HL-60 (cell line): ENCODE measurements at regions not wholly inside any gene's neighbourhood (a gene's known extent, or its start where the extent isn't known, plus 50 kb on each side); places are given as distances from the start of the nearest gene placed in this dataset.

ENCODE experiments used
- DNase-seq, 2 experiments: peaks; one replicate each; pipeline ENCODE4 v3.0.0-alpha.2; 2010 to 2020; ENCODE audit warnings: low read depth in 1 of 2, low spot score in 1 of 2
- H3K27ac ChIP-seq: fragments of 250-450 bp; sonication (Bioruptor Pico); replicated peaks from 2 replicates; pipeline ENCODE4 v1.5.1; 2020; ENCODE audit warnings: mild to moderate bottlenecking, moderate library complexity
- H3K27me3 ChIP-seq: fragments of 250-450 bp; sonication (Bioruptor Pico); 2 replicates; pipeline ENCODE4 v1.5.1; 2021; ENCODE audit warnings: mild to moderate bottlenecking, moderate library complexity; ENCODE audit not compliant: insufficient read depth, poor library complexity, severe bottlenecking
- H3K4me3 ChIP-seq: replicated peaks from 2 replicates; pipeline ENCODE4 v1.5.1; 2011; ENCODE audit warnings: mild to moderate bottlenecking, control low read depth, low read length; ENCODE audit not compliant: insufficient read depth
- GABPA ChIP-seq: IDR thresholded peaks from 2 replicates; pipeline ENCODE4 v1.6.1; 2012; ENCODE audit warnings: low read depth
- POLR2AphosphoS5 ChIP-seq: IDR thresholded peaks from 2 replicates; pipeline ENCODE4 v1.6.1; 2012; ENCODE audit warnings: low read depth
- SPI1 ChIP-seq: IDR thresholded peaks from 2 replicates; pipeline ENCODE4 v1.6.1; 2012; ENCODE audit warnings: low read depth, mild to moderate bottlenecking, borderline replicate concordance
- TF ChIP-seq, protein P1 (sequence below): IDR thresholded peaks from 2 replicates; pipeline ENCODE4 v1.6.1; 2012; ENCODE audit warnings: low read depth; ENCODE audit not compliant: insufficient replicate concordance
- TF ChIP-seq, protein P2 (sequence below): IDR thresholded peaks from one replicate; pipeline ENCODE4 v1.5.1; 2011; ENCODE audit warnings: low read length, control low read depth, inconsistent platforms; ENCODE audit not compliant: insufficient read depth

DNA sequence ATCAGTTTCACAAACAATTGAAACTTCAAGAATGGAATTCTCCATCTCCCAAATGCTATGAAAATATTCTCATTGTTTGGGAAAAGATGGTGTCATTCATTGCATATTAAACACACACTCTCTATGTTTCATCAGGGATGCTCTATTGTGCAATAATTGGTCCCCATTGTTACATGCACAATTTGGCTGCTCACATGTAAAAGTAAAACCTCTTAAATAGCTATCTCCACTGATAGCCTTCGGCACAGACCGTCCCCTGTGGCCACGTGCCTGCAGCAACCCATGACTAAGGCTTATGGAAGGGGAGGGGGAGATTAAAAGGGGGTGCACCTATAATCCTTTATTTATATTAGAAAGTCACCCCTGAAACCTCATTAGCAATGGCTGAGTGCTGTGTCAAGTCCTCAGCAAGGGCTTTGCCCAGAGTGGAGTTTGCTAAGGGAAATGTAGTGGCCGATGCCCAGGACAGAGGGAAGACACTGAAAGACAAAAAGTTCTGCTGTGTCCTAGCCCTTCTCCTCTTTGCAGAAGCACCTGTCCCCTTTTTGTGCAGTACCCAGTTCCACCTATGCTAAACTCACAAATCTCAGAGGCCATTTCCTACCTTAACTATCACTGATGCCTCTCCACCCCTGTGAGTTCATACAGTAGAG, 309.6 kb upstream of the ESRRG start:
- TF ChIP-seq, protein P1, sequence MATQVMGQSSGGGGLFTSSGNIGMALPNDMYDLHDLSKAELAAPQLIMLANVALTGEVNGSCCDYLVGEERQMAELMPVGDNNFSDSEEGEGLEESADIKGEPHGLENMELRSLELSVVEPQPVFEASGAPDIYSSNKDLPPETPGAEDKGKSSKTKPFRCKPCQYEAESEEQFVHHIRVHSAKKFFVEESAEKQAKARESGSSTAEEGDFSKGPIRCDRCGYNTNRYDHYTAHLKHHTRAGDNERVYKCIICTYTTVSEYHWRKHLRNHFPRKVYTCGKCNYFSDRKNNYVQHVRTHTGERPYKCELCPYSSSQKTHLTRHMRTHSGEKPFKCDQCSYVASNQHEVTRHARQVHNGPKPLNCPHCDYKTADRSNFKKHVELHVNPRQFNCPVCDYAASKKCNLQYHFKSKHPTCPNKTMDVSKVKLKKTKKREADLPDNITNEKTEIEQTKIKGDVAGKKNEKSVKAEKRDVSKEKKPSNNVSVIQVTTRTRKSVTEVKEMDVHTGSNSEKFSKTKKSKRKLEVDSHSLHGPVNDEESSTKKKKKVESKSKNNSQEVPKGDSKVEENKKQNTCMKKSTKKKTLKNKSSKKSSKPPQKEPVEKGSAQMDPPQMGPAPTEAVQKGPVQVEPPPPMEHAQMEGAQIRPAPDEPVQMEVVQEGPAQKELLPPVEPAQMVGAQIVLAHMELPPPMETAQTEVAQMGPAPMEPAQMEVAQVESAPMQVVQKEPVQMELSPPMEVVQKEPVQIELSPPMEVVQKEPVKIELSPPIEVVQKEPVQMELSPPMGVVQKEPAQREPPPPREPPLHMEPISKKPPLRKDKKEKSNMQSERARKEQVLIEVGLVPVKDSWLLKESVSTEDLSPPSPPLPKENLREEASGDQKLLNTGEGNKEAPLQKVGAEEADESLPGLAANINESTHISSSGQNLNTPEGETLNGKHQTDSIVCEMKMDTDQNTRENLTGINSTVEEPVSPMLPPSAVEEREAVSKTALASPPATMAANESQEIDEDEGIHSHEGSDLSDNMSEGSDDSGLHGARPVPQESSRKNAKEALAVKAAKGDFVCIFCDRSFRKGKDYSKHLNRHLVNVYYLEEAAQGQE = no peak
- TF ChIP-seq, protein P2, sequence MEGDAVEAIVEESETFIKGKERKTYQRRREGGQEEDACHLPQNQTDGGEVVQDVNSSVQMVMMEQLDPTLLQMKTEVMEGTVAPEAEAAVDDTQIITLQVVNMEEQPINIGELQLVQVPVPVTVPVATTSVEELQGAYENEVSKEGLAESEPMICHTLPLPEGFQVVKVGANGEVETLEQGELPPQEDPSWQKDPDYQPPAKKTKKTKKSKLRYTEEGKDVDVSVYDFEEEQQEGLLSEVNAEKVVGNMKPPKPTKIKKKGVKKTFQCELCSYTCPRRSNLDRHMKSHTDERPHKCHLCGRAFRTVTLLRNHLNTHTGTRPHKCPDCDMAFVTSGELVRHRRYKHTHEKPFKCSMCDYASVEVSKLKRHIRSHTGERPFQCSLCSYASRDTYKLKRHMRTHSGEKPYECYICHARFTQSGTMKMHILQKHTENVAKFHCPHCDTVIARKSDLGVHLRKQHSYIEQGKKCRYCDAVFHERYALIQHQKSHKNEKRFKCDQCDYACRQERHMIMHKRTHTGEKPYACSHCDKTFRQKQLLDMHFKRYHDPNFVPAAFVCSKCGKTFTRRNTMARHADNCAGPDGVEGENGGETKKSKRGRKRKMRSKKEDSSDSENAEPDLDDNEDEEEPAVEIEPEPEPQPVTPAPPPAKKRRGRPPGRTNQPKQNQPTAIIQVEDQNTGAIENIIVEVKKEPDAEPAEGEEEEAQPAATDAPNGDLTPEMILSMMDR = no peak
- no peak for TF ChIP-seq POLR2AphosphoS5
- TF ChIP-seq SPI1 = no peak
- no peak for TF ChIP-seq GABPA

DNA sequence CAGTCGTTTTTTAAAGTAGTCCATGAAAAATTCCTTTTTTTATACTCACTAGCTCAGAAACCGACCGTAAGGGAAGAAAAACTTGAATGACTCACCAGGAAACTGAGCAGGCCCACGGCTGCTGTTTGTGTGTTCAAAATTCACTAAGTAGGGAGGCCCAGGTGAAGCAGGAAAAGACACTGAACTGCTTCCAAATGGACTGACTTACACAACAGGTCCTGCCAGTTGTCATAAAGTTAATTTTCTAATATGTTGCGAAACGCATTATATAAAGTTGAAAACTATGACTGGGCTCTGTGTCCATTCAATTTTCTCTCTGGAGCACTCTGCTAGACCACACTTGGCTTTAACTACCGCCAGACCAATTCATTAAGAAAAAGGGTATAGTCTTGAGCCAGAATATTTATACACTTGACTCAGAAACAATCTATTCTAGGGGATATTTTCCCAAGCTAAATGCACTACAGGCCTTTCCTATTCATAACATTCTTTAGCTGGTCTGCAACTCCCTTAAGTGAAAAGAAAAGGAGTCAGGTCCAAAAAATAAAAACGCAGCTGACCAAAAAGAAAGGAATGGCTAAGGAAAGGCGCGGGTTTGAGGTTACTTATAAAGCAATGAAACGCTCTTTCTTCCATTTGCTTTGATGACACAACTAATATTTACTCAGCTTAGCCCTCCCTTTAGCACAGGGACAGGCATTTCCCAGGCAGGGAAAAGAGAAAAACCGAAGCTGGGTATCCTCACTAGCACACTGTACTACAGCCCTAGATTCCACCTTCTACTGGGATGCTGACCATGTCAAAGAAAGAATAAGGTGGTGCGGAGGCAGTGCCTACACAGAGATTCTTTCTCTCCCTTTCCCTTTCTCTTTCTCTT, 306.3 kb upstream of the ESRRG start:
- H3K27me3 ChIP-seq = no peaks in the 10 kb centered on the region
- TF ChIP-seq, protein P1 = no peak
- TF ChIP-seq SPI1 = no peak
- TF ChIP-seq, protein P2 = no peak
- no peak for TF ChIP-seq GABPA
- no peak for DNase-seq
- H3K4me3 ChIP-seq = no peak overlapping the region
- no peak overlapping the region for H3K27ac ChIP-seq

More for the DNA sequence above, 309.6 kb upstream of the ESRRG start:
- no peaks in the 10 kb centered on the region for H3K27me3 ChIP-seq
- H3K4me3 ChIP-seq = no peak overlapping the region
- no peak overlapping the region for H3K27ac ChIP-seq
- no peak for DNase-seq

DNA sequence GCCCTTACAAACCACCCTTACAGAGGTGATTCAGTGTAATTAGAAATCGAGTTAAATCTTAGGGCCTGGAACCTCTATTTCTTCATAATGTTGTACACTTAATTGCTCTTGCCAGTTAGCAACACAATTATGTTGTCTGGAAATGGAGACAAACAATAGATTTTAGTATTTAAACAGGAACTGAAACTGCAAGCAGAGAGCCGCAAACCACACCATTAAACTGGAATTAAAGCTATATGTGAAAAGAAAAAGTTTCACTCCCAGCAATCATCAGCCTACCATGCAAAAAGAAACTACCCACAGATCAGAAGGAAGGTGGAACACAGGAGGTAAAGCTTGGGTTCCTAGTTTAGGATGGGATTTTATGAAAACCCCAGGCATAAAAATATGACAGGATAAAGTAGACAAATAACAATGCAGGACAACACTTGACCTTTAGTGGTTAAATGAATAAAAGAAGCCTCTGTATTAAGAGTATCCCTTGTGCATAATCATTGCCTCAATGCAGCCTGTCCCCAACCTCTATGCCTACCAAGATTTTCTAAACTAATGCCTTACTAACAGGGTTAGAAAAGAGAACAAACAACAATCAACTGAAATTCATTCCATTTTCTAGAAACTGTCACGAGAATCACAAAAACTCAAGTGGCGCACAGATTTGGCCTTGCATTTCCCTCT, 304.3 kb upstream of the ESRRG start:
- H3K4me3 ChIP-seq = no peak overlapping the region
- TF ChIP-seq, protein P1 = no peak
- TF ChIP-seq, protein P2 = no peak
- TF ChIP-seq GABPA = no peak
- no peak for TF ChIP-seq SPI1
- no peak for TF ChIP-seq POLR2AphosphoS5
- no peaks in the 10 kb centered on the region for H3K27me3 ChIP-seq
- H3K27ac ChIP-seq = no peak overlapping the region
- DNase-seq = no peak
